CD14-positive monocyte (primary cell): ENCODE measurements at regions not wholly inside any gene's neighbourhood (a gene's known extent, or its start where the extent isn't known, plus 50 kb on each side); places are given as distances from the start of the nearest gene placed in this dataset.

ENCODE experiments used
- DNase-seq, 3 donors: peaks; one replicate each; pipeline ENCODE4 v3.0.0-alpha.2; 2011 to 2022
- H2AFZ ChIP-seq: 2 replicates; pipeline ENCODE4 v1.6.0; 2012; ENCODE audit warnings: mild to moderate bottlenecking, low read depth, low read length, inconsistent platforms; ENCODE audit not compliant: insufficient read depth, poor library complexity, severe bottlenecking
- H3K27ac ChIP-seq, 2 donors: 1 replicate in 1 of 2; 2 replicates in 1 of 2; pipeline ENCODE4 v1.5.1; 2012 to 2013; ENCODE audit warnings: low read length in 2 of 2, control low read depth in 1 of 2, inconsistent platforms in 1 of 2, low read depth in 1 of 2, mild to moderate bottlenecking in 1 of 2
- H3K27me3 ChIP-seq, 2 donors: one replicate each; pipeline versions ENCODE4 v1.6.0 to v1.6.1; 2011 to 2013; ENCODE audit warnings: low read length in 2 of 2; ENCODE audit not compliant: control insufficient read depth in 2 of 2, insufficient read depth in 2 of 2
- H3K36me3 ChIP-seq, 2 donors: replicated peaks in 1 of 2; 1 replicate in 1 of 2; 2 replicates in 1 of 2; pipeline versions ENCODE4 v1.5.1 to v1.6.1; 2012 to 2013; ENCODE audit warnings: low read length in 2 of 2, control low read depth in 1 of 2, inconsistent platforms in 1 of 2, mild to moderate bottlenecking in 1 of 2; ENCODE audit not compliant: insufficient read depth in 2 of 2, control insufficient read depth in 1 of 2
- H3K4me1 ChIP-seq, 2 donors: 1 replicate in 1 of 2; 2 replicates in 1 of 2; pipeline versions ENCODE4 v1.5.1 to v1.6.1; 2012 to 2013; ENCODE audit warnings: low read length in 2 of 2, control low read depth in 1 of 2, inconsistent platforms in 1 of 2, mild to moderate bottlenecking in 1 of 2, moderate library complexity in 1 of 2; ENCODE audit not compliant: insufficient read depth in 2 of 2, control insufficient read depth in 1 of 2
- H3K4me2 ChIP-seq: replicated peaks from 2 replicates; pipeline ENCODE3; 2012; ENCODE audit warnings: low read length, moderate library complexity, mild to moderate bottlenecking; ENCODE audit not compliant: poor library complexity, severe bottlenecking; ENCODE audit errors: extremely low read depth
- H3K4me3 ChIP-seq, 3 experiments: fragments of 200-600 bp in 1 of 3; sonication (generic) in 1 of 3; replicated peaks in 1 of 3; 1 replicate in 2 of 3; 2 replicates in 1 of 3; pipeline ENCODE4 v1.5.1; 2011 to 2013; ENCODE audit warnings: low read length in 3 of 3, mild to moderate bottlenecking in 3 of 3, control low read depth in 2 of 3, low read depth in 2 of 3, inconsistent platforms in 1 of 3, moderate library complexity in 1 of 3
- H3K79me2 ChIP-seq: 2 replicates; pipeline ENCODE4 v1.6.0; 2012; ENCODE audit warnings: mild to moderate bottlenecking, control low read depth, inconsistent platforms, low read length, moderate library complexity; ENCODE audit not compliant: insufficient read depth
- H3K9ac ChIP-seq: 2 replicates; pipeline ENCODE4 v1.6.0; 2017; ENCODE audit warnings: low read length, mild to moderate bottlenecking; ENCODE audit not compliant: insufficient read depth, poor library complexity, severe bottlenecking
- H3K9me3 ChIP-seq, 2 donors: replicated peaks in 1 of 2; 1 replicate in 1 of 2; 2 replicates in 1 of 2; pipeline versions ENCODE4 v1.5.1 to v1.6.1; 2012 to 2013; ENCODE audit warnings: low read length in 2 of 2, control low read depth in 1 of 2; ENCODE audit not compliant: control insufficient read depth in 1 of 2, insufficient read depth in 1 of 2
- H4K20me1 ChIP-seq: 2 replicates; pipeline ENCODE4 v1.6.0; 2012; ENCODE audit warnings: mild to moderate bottlenecking, low read length, control low read depth, moderate library complexity; ENCODE audit not compliant: insufficient read depth
- H3K27ac Mint-ChIP-seq, 7 donors: one replicate each; pipeline ENCODE4 v1.8.0; 2020; ENCODE audit warnings: mild to moderate bottlenecking in 7 of 7, mixed read lengths in 7 of 7, moderate library complexity in 6 of 7, inconsistent platforms in 2 of 7
- H3K27me3 Mint-ChIP-seq, 3 donors: one replicate each; pipeline ENCODE4 v1.8.0; 2021 to 2022; ENCODE audit warnings: low read depth in 3 of 3, mild to moderate bottlenecking in 3 of 3, mixed read lengths in 3 of 3, moderate library complexity in 3 of 3, inconsistent platforms in 1 of 3
- H3K36me3 Mint-ChIP-seq, 2 donors: one replicate each; pipeline ENCODE4 v1.8.0; 2020; ENCODE audit warnings: mixed read lengths in 2 of 2, inconsistent platforms in 1 of 2, mild to moderate bottlenecking in 1 of 2
- H3K4me1 Mint-ChIP-seq: one replicate; pipeline ENCODE4 v1.8.0; 2020; ENCODE audit warnings: mild to moderate bottlenecking, mixed read lengths
- H3K4me3 Mint-ChIP-seq, 2 donors: one replicate each; pipeline ENCODE4 v1.8.0; 2020; ENCODE audit warnings: mild to moderate bottlenecking in 2 of 2, mixed read lengths in 2 of 2, moderate library complexity in 1 of 2
- H3K9me3 Mint-ChIP-seq, 7 donors: one replicate each; pipeline ENCODE4 v1.8.0; 2020 to 2022; ENCODE audit warnings: mixed read lengths in 7 of 7, mild to moderate bottlenecking in 6 of 7, moderate library complexity in 6 of 7, inconsistent platforms in 2 of 7
- CTCF ChIP-seq: fragments of 200-600 bp; IDR thresholded peaks from one replicate; pipeline ENCODE4 v1.8.0; 2022; ENCODE audit warnings: antibody characterized with exemption, mild to moderate bottlenecking
- WGBS: methylation state at CpG from one replicate; pipeline ENCODE4 v1.1.5; 2013; ENCODE audit warnings: missing lambda C conversion rate; ENCODE audit not compliant: insufficient coverage; 5-methylcytosine and 5-hydroxymethylcytosine counted together
- intact Hi-C, 2 donors: fragments of 100-400 bp; cut with micrococcal nuclease; formaldehyde crosslinking; loops; one replicate each; pipeline versions ENCODE4 v1.15.0 to v1.15.1; 2023

- H3K79me2 ChIP-seq = no peaks in the 10 kb centered on the region
- H3K4me2 ChIP-seq = no peak overlapping the region
- no peaks in the 10 kb centered on the region for H4K20me1 ChIP-seq
- H3K4me1 ChIP-seq = no peaks in the 10 kb centered on the region
- H3K4me3 Mint-ChIP-seq = no peak overlapping the region
- 86% methylated on average over 1 of the region's 2 CpGs for WGBS
- H3K9me3 ChIP-seq = peaks cover 3 to 6% of the 10 kb centered on the region in 2 donors
- H3K27me3 Mint-ChIP-seq = peaks cover 0 to 4% (median 2%) of the 10 kb centered on the region in 3 donors
- no peak overlapping the region for H3K27ac Mint-ChIP-seq
- peaks cover 3 to 22% (median 13%) of the 10 kb centered on the region in 7 donors for H3K9me3 Mint-ChIP-seq
- no peaks in the 10 kb centered on the region for H3K36me3 Mint-ChIP-seq
- DNase-seq = no peak
- TF ChIP-seq CTCF = no peak
- no peak overlapping the region for H3K9ac ChIP-seq
- H3K36me3 ChIP-seq = no peaks in the 10 kb centered on the region
- H2AFZ ChIP-seq = no peak overlapping the region
- no peaks in the 10 kb centered on the region for H3K27me3 ChIP-seq
- H3K4me1 Mint-ChIP-seq = no peaks in the 10 kb centered on the region
- intact Hi-C loops = no loop called here
- no peak overlapping the region for H3K27ac ChIP-seq
- no peak overlapping the region for H3K4me3 ChIP-seq
Observed at GRCh38 chr5:116865651-116866050, 291.0 kb upstream of the SEMA6A start.

- TF ChIP-seq CTCF = no peak
- Histone ChIP-seq H3K27ac (no peak overlapping the region), H3K36me3 (no peaks in the 10 kb centered on the region), H4K20me1 (no peaks in the 10 kb centered on the region), H3K4me3 (no peak overlapping the region), H3K9me3 (peaks cover 0 to 6% of the 10 kb centered on the region in 2 donors), H3K4me2 (no peak overlapping the region), H3K27me3 (no peaks in the 10 kb centered on the region), H3K4me1 (no peaks in the 10 kb centered on the region), H3K9ac (no peak overlapping the region), H3K79me2 (no peaks in the 10 kb centered on the region), H2AFZ (no peak overlapping the region)
- H3K36me3 Mint-ChIP-seq = no peaks in the 10 kb centered on the region
- H3K4me3 Mint-ChIP-seq = no peak overlapping the region
- H3K27me3 Mint-ChIP-seq = peaks cover 0 to 4% (median 2%) of the 10 kb centered on the region in 3 donors
- no peaks in the 10 kb centered on the region for H3K4me1 Mint-ChIP-seq
- H3K9me3 Mint-ChIP-seq = peaks cover 3 to 22% (median 14%) of the 10 kb centered on the region in 7 donors
- H3K27ac Mint-ChIP-seq = no peak overlapping the region
- intact Hi-C loops = no loop called here
- DNase-seq = no peak
Observed at GRCh38 chr5:116864838-116865190, 290.2 kb upstream of the SEMA6A start.
